Astrocyte (in vitro differentiated cells and primary cell): ENCODE measurements at regions not wholly inside any gene's neighbourhood (a gene's known extent, or its start where the extent isn't known, plus 50 kb on each side); places are given as distances from the start of the nearest gene placed in this dataset.

Experiments
- DNase-seq: peaks from one replicate; pipeline ENCODE4 v3.0.0-alpha.2; 2010; ENCODE audit warnings: low read depth
- FAIRE-seq: peaks from 2 replicates; lab custom pipeline; 2011; peaks lifted over from hg19 to GRCh38; lab: Jason Lieb, UNC
- H2AFZ ChIP-seq: 2 replicates; pipeline ENCODE4 v1.6.0; 2012; ENCODE audit warnings: low read depth, low read length, inconsistent platforms
- H3K27ac ChIP-seq: 2 replicates; pipeline ENCODE4 v1.5.1; 2011; ENCODE audit warnings: low read depth, low read length, inconsistent platforms
- H3K27me3 ChIP-seq: 2 replicates; pipeline ENCODE4 v1.6.0; 2011; ENCODE audit warnings: low read length, inconsistent platforms; ENCODE audit not compliant: insufficient read depth
- H3K36me3 ChIP-seq: 2 replicates; pipeline ENCODE4 v1.5.1; 2011; ENCODE audit warnings: low read length, inconsistent platforms; ENCODE audit not compliant: insufficient read depth
- H3K4me1 ChIP-seq: 2 replicates; pipeline ENCODE4 v1.5.1; 2011; ENCODE audit warnings: low read length, inconsistent platforms; ENCODE audit not compliant: insufficient read depth
- H3K4me2 ChIP-seq: 2 replicates; pipeline ENCODE4 v1.6.0; 2012; ENCODE audit warnings: low read length, inconsistent platforms
- H3K4me3 ChIP-seq: 2 replicates; pipeline ENCODE4 v1.5.1; 2011; ENCODE audit warnings: low read depth, mild to moderate bottlenecking, low read length, inconsistent platforms; ENCODE audit not compliant: insufficient read depth
- H3K79me2 ChIP-seq: 2 replicates; pipeline ENCODE4 v1.6.0; 2012; ENCODE audit warnings: mild to moderate bottlenecking, low read length, inconsistent platforms; ENCODE audit not compliant: insufficient read depth
- H3K9ac ChIP-seq: 2 replicates; pipeline ENCODE4 v1.6.0; 2012; ENCODE audit warnings: mild to moderate bottlenecking, low read length, inconsistent platforms
- H3K9me3 ChIP-seq: 2 replicates; pipeline ENCODE4 v1.5.1; 2012; ENCODE audit warnings: low read depth, mild to moderate bottlenecking, low read length, inconsistent platforms; ENCODE audit not compliant: insufficient read depth
- H4K20me1 ChIP-seq: 2 replicates; pipeline ENCODE4 v1.6.0; 2012; ENCODE audit warnings: low read length, inconsistent platforms; ENCODE audit not compliant: insufficient read depth
- H3K27ac Mint-ChIP-seq: one replicate; pipeline ENCODE4 v1.8.0; 2021; ENCODE audit warnings: mild to moderate bottlenecking, mixed read lengths; ENCODE audit not compliant: unreplicated experiment
- H3K27me3 Mint-ChIP-seq: one replicate; pipeline ENCODE4 v1.8.0; 2021; ENCODE audit warnings: low read depth, mixed read lengths; ENCODE audit not compliant: unreplicated experiment
- H3K36me3 Mint-ChIP-seq: one replicate; pipeline ENCODE4 v1.8.0; 2021; ENCODE audit warnings: low read depth, mixed read lengths; ENCODE audit not compliant: unreplicated experiment
- H3K4me1 Mint-ChIP-seq: one replicate; pipeline ENCODE4 v1.8.0; 2021; ENCODE audit warnings: low read depth, mixed read lengths; ENCODE audit not compliant: unreplicated experiment
- H3K4me3 Mint-ChIP-seq: one replicate; pipeline ENCODE4 v1.8.0; 2021; ENCODE audit warnings: mild to moderate bottlenecking, moderate library complexity, mixed read lengths; ENCODE audit not compliant: unreplicated experiment
- H3K9me3 Mint-ChIP-seq: one replicate; pipeline ENCODE4 v1.8.0; 2021; ENCODE audit warnings: mild to moderate bottlenecking, mixed read lengths; ENCODE audit not compliant: unreplicated experiment
- EZH2 ChIP-seq: IDR thresholded peaks from 2 replicates; pipeline ENCODE4 v1.6.1; 2012; ENCODE audit warnings: mild to moderate bottlenecking, low read length, inconsistent platforms; ENCODE audit not compliant: insufficient read depth
- TF ChIP-seq, protein P1 (sequence below): IDR thresholded peaks from 2 replicates; pipeline ENCODE4 v1.5.1; 2011; ENCODE audit warnings: low read depth, mild to moderate bottlenecking, inconsistent platforms, low read length, moderate library complexity; ENCODE audit not compliant: insufficient read depth

DNA sequence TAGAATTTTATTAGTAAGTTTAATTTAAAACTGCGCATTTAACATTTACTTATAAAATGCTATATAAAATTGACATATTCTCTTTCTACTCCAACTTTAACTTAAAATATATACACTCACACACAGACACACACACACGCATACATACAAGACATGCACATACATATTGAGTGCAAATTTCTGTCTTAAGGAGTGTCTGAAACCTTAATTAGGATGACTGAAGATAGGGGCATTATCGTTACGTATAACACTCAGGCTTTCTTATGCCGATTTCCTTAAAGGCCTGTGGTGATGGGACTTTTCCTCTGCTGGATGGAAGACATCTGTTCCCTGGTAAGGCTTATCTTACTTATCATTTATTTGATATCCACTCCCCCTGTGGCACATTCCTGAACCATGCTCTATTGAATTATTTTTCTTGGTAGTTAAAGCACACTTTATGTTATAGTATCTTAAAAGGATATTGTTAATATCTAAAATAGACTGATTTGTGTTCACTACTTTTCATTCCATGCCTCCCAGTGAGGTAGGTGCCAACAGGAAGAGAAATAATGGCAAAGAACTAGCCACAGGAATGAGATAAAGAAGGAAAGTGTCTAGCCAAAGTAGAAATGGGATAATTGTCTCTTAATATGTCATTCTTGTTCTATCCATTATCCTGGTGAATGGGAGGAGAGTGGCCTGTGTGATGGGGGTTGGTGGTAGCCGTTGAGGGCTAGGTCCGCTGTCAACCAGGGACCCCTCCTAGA is 92.9 kb upstream of the GPRIN3 start:
- no peaks in the 10 kb centered on the region for H3K4me1 ChIP-seq
- no peaks in the 10 kb centered on the region for H3K27me3 ChIP-seq
- no peaks in the 10 kb centered on the region for H4K20me1 ChIP-seq
- H3K9ac ChIP-seq, result no peak overlapping the region
- H3K27ac Mint-ChIP-seq, result no peak overlapping the region
- no peaks in the 10 kb centered on the region for H3K36me3 ChIP-seq
- H3K27me3 Mint-ChIP-seq, result no peaks in the 10 kb centered on the region
- H2AFZ ChIP-seq, result no peak overlapping the region
- no peak overlapping the region for H3K4me2 ChIP-seq
- H3K27ac ChIP-seq, result no peak overlapping the region
- H3K4me1 Mint-ChIP-seq, result no peaks in the 10 kb centered on the region
- DNase-seq (peak; percentile 77), FAIRE-seq (no peak)
- H3K79me2 ChIP-seq, result no peaks in the 10 kb centered on the region
- TF ChIP-seq, protein P1, sequence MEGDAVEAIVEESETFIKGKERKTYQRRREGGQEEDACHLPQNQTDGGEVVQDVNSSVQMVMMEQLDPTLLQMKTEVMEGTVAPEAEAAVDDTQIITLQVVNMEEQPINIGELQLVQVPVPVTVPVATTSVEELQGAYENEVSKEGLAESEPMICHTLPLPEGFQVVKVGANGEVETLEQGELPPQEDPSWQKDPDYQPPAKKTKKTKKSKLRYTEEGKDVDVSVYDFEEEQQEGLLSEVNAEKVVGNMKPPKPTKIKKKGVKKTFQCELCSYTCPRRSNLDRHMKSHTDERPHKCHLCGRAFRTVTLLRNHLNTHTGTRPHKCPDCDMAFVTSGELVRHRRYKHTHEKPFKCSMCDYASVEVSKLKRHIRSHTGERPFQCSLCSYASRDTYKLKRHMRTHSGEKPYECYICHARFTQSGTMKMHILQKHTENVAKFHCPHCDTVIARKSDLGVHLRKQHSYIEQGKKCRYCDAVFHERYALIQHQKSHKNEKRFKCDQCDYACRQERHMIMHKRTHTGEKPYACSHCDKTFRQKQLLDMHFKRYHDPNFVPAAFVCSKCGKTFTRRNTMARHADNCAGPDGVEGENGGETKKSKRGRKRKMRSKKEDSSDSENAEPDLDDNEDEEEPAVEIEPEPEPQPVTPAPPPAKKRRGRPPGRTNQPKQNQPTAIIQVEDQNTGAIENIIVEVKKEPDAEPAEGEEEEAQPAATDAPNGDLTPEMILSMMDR, result no peak
- no peak for TF ChIP-seq EZH2
- no peak overlapping the region for H3K4me3 ChIP-seq
- H3K36me3 Mint-ChIP-seq, result no peaks in the 10 kb centered on the region
- no peaks in the 10 kb centered on the region for H3K9me3 Mint-ChIP-seq
- no peak overlapping the region for H3K4me3 Mint-ChIP-seq
- H3K9me3 ChIP-seq, result no peaks in the 10 kb centered on the region

DNA sequence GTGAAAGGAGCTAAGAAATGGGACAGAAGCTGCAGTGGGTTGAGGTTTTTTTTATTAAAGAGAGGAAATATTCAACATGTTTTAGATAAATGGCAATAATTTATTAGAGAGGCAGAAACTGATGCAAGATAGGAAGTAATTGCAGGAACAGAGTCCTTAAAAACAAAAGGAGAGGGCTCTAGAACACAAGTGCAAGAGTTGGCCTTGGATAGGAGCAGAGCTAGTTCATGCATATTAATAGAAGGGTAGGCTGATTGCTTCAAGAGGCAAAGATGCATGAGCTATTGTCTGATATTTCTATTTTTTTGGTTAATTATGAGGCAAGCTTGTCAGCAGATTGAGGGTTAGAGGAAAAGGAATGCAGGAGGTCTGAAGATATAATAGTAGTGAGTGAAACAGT is 91.0 kb upstream of the GPRIN3 start:
- no peaks in the 10 kb centered on the region for H3K4me1 Mint-ChIP-seq

DNA sequence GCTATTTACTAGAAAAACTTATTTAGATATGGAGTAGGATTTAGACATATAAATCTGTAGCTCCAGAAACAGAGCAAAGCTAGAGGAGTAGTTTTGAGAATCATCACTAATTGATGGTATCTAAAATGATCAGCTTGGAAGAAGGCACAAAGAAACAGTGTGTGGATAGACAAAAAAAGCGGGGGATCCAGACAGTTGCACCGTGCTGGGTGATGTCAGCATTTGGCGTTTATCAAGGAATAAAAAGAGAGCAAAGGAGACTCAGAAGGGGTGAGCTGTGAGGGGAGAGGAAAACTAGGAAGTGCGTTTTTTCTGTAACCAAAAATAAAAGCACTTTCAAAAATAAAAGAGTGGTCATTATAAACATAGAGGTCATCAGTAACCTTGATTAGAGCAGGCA is 90.5 kb upstream of the GPRIN3 start:
- no peaks in the 10 kb centered on the region for H3K9me3 ChIP-seq
- no peaks in the 10 kb centered on the region for H3K79me2 ChIP-seq
- TF ChIP-seq, protein P1, result no peak
- no peak for TF ChIP-seq EZH2
- no peaks in the 10 kb centered on the region for H4K20me1 ChIP-seq
- FAIRE-seq (no peak), DNase-seq (no peak)
- no peaks in the 10 kb centered on the region for H3K27me3 ChIP-seq
- Mint-ChIP-seq H3K27me3 (no peaks in the 10 kb centered on the region), H3K9me3 (peaks cover 2% of the 10 kb centered on the region), H3K36me3 (no peaks in the 10 kb centered on the region), H3K4me3 (no peak overlapping the region), H3K27ac (no peak overlapping the region), H3K4me1 (no peaks in the 10 kb centered on the region)
- H3K4me3 ChIP-seq, result no peak overlapping the region
- no peak overlapping the region for H3K27ac ChIP-seq
- H3K36me3 ChIP-seq, result no peaks in the 10 kb centered on the region
- H2AFZ ChIP-seq, result no peak overlapping the region
- no peaks in the 10 kb centered on the region for H3K4me1 ChIP-seq
- H3K9ac ChIP-seq, result no peak overlapping the region
- no peak overlapping the region for H3K4me2 ChIP-seq

More for the DNA sequence above, 91.0 kb upstream of the GPRIN3 start:
- no peaks in the 10 kb centered on the region for H3K27me3 Mint-ChIP-seq
- DNase-seq (no peak), FAIRE-seq (no peak)
- no peak overlapping the region for H3K4me3 ChIP-seq
- H3K4me3 Mint-ChIP-seq, result no peak overlapping the region
- no peaks in the 10 kb centered on the region for H3K27me3 ChIP-seq
- H3K4me2 ChIP-seq, result no peak overlapping the region
- no peak for TF ChIP-seq EZH2
- TF ChIP-seq, protein P1, result no peak
- H3K27ac ChIP-seq, result no peak overlapping the region
- H3K79me2 ChIP-seq, result no peaks in the 10 kb centered on the region
- no peak overlapping the region for H2AFZ ChIP-seq
- H3K9me3 Mint-ChIP-seq, result no peaks in the 10 kb centered on the region
- H3K4me1 ChIP-seq, result no peaks in the 10 kb centered on the region
- no peaks in the 10 kb centered on the region for H3K36me3 ChIP-seq
- no peak overlapping the region for H3K9ac ChIP-seq
- no peak overlapping the region for H3K27ac Mint-ChIP-seq
- no peaks in the 10 kb centered on the region for H3K9me3 ChIP-seq
- no peaks in the 10 kb centered on the region for H3K36me3 Mint-ChIP-seq
- no peaks in the 10 kb centered on the region for H4K20me1 ChIP-seq
